WTC11 (cell line): ENCODE measurements at regions not wholly inside any gene's neighbourhood (a gene's known extent, or its start where the extent isn't known, plus 50 kb on each side); places are given as distances from the start of the nearest gene placed in this dataset.

ENCODE experiments used
- CREM ChIP-seq: sonication (generic); formaldehyde crosslinking; IDR thresholded peaks from 2 replicates; pipeline ENCODE4 v1.8.1; 2022; ENCODE audit warnings: mild to moderate bottlenecking, missing genetic modification reagents, moderate library complexity
- ESRRA ChIP-seq: sonication (generic); formaldehyde crosslinking; IDR thresholded peaks from 2 replicates; pipeline ENCODE4 v1.8.1; 2022; ENCODE audit warnings: mild to moderate bottlenecking, missing genetic modification reagents, borderline replicate concordance
- JUN ChIP-seq: sonication (generic); formaldehyde crosslinking; IDR thresholded peaks from 2 replicates; pipeline ENCODE4 v1.8.0; 2023; ENCODE audit warnings: mild to moderate bottlenecking, missing genetic modification reagents
- KAT7 ChIP-seq: sonication (generic); formaldehyde crosslinking; IDR thresholded peaks from 2 replicates; pipeline ENCODE4 v1.8.1; 2023; ENCODE audit warnings: missing genetic modification reagents, mild to moderate bottlenecking, borderline replicate concordance
- NR2C2 ChIP-seq: sonication (generic); formaldehyde crosslinking; IDR thresholded peaks from 2 replicates; pipeline ENCODE4 v1.8.0; 2022; ENCODE audit warnings: mild to moderate bottlenecking, missing genetic modification reagents
- TF ChIP-seq, protein P1 (sequence below): sonication (generic); formaldehyde crosslinking; IDR thresholded peaks from 2 replicates; pipeline ENCODE4 v1.8.1; 2023; ENCODE audit warnings: mild to moderate bottlenecking, missing genetic modification reagents
- TF ChIP-seq, protein P2 (sequence below): fragments of 200-600 bp; IDR thresholded peaks from 2 replicates; pipeline ENCODE4 v1.8.0; 2022; ENCODE audit warnings: antibody characterized with exemption

DNA sequence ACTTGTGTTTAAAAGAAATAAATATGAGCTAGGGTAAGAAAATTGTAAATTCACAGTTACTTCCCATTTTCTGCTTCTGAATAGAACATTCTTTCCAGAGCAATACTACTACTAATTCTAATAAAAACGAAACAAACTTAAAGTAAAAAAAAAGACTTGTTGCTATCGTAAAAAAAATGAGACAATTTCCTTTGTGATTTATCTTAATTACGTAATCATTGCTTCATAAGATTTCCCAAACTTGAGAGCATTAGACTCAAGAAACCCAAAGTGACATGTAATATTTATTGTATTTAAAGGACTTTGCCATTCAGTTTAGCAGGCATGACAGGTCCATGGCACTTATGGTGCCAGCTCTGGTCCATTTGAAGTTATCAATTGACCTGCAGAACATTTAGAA is 153.8 kb downstream of the AQP4 start:
- TF ChIP-seq, protein P1, sequence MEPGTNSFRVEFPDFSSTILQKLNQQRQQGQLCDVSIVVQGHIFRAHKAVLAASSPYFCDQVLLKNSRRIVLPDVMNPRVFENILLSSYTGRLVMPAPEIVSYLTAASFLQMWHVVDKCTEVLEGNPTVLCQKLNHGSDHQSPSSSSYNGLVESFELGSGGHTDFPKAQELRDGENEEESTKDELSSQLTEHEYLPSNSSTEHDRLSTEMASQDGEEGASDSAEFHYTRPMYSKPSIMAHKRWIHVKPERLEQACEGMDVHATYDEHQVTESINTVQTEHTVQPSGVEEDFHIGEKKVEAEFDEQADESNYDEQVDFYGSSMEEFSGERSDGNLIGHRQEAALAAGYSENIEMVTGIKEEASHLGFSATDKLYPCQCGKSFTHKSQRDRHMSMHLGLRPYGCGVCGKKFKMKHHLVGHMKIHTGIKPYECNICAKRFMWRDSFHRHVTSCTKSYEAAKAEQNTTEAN (CRISPR knock-in tag), result no peak
- TF ChIP-seq JUN, result no peak
- TF ChIP-seq KAT7, result no peak
- no peak for TF ChIP-seq NR2C2
- no peak for TF ChIP-seq ESRRA
- TF ChIP-seq, protein P2, sequence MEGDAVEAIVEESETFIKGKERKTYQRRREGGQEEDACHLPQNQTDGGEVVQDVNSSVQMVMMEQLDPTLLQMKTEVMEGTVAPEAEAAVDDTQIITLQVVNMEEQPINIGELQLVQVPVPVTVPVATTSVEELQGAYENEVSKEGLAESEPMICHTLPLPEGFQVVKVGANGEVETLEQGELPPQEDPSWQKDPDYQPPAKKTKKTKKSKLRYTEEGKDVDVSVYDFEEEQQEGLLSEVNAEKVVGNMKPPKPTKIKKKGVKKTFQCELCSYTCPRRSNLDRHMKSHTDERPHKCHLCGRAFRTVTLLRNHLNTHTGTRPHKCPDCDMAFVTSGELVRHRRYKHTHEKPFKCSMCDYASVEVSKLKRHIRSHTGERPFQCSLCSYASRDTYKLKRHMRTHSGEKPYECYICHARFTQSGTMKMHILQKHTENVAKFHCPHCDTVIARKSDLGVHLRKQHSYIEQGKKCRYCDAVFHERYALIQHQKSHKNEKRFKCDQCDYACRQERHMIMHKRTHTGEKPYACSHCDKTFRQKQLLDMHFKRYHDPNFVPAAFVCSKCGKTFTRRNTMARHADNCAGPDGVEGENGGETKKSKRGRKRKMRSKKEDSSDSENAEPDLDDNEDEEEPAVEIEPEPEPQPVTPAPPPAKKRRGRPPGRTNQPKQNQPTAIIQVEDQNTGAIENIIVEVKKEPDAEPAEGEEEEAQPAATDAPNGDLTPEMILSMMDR, result no peak
- TF ChIP-seq CREM (CRISPR knock-in tag), result no peak
